OCI-LY7 (cell line): ENCODE measurements at regions not wholly inside any gene's neighbourhood (a gene's known extent, or its start where the extent isn't known, plus 50 kb on each side); places are given as distances from the start of the nearest gene placed in this dataset.

Source experiments
- CTCF ChIP-seq: fragments of 200-600 bp; sonication (generic); conservative IDR thresholded peaks from 2 replicates; pipeline ENCODE4 v1.5.1; 2014; ENCODE audit warnings: mild to moderate bottlenecking, antibody characterized with exemption, low read length, moderate library complexity, mixed read lengths
- EZH2phosphoT487 ChIP-seq: fragments of 200-600 bp; sonication (generic); IDR thresholded peaks from 2 replicates; pipeline ENCODE4 v1.6.1; 2018; ENCODE audit warnings: low read depth, borderline replicate concordance, mild to moderate bottlenecking, mixed run types, antibody characterized with exemption, low read length, moderate library complexity, mixed read lengths

- TF ChIP-seq CTCF, result no peak
- TF ChIP-seq EZH2phosphoT487, result no peak
Measured at GRCh38 chr3:87828046-87828445, 230.8 kb downstream of the CGGBP1 start.
